ENCODE measurements at regions not wholly inside any gene's neighbourhood (a gene's known extent, or its start where the extent isn't known, plus 50 kb on each side); places are given as distances from the start of the nearest gene placed in this dataset.

DNA sequence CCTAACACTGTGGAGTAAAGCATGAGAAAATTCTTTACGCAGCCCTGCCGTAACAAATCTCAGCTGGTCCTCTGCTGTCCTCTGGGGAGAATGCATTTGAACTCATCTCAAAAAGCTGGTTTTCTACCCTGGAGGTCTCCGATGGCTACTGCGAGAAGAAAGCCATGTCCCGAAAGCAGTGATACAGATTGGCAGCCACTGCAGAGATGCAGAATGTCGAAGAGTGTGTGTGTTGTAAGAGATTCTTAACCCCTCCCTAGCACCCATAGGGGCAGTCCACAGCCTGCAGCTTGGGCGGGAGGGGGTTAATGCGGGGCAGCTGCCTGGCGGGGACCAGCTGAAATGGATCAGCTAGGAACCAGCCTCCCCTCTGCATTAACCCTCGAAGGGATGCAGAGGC lies 235.9 kb downstream of the ZNF516 start:
- DNase-seq (no peak), ATAC-seq (ENCODE audit: poor library complexity) (peak; percentile 22)
- intact Hi-C loops (cut with DNase I) = loop anchor here (5.0 kb wide), 1 partner anchor 377 kb away; no protein-coding TSS in a partner anchor

DNA sequence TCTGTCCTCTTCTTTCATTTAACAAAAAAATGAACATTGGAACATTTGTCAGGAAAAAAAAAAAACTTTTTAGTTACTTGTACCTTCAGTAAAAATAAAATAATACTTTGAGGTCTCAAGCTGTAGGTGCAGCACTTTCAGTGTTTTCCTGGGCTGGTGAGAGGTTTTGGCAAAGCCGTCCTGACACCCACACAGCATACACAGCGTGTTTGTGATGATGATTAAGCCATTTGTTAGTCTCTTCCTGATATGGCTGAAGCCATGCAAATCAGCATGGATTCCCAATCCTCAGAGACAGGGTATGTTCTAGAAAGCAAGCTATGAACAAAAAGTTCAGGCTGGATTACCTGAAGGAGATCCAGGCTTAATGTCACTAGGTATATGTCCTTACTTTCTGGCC lies 236.8 kb downstream of the ZNF516 start:
- intact Hi-C loops (cut with DNase I) = loop anchor here (5.0 kb wide), 1 partner anchor 376 kb away; no protein-coding TSS in a partner anchor
- no peak for ATAC-seq (ENCODE audit: poor library complexity)

DNA sequence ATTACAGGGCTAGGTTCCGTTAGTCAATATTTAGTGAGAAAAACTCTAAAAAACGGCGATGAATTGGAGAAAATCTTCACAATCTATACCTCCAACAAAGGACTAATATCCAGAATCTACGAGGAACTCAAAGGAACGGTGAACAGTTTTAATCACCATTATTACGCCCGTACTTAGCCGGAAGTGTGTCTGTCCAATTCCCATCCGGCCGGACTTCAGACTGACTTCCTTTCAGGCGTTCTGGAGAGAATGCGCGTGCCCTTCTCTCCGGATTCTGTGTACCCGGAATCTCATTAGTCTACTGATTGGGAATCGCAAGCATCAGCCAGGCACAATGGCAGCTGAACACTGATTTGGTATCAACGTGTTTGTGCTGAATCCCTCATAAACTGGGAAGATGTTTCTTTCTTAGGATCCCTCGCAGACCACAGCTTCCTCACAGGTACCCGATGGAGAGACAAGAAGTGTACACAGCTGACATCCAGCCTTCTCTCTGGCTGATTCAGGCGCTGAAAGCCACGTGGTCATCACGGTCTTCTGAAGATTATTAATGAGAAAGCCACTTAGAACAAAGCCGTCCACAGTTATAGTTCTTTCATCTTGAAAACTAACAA lies 239.9 kb downstream of the ZNF516 start:
- ATAC-seq (ENCODE audit: poor library complexity) (no peak), DNase-seq (no peak)
- intact Hi-C loops (cut with DNase I) = loop anchor here (5.0 kb wide), 1 partner anchor 373 kb away; no protein-coding TSS in a partner anchor

More for the DNA sequence above, 236.8 kb downstream of the ZNF516 start:
- no peak for DNase-seq

DNA sequence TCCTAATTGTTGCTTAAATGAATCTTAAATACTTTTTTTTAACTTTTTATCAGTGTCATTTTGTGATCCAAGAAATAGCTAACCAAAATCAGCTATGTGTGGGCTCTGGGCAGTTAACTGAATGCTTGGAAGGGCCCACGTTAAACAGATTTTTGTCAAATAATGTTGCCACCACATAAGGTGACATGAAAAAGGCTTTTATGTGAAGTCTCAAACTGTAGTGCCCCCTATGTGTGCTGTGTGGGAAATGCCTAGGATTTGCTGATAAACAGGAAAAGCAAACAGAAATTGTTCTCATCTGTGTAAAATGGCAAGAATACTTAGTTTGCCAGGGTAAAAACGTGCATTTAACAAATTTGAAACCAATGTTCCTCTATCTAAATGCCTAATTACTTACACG lies 242.2 kb downstream of the ZNF516 start:
- intact Hi-C loops (cut with DNase I) = no loop called here
- DNase-seq (no peak), ATAC-seq (ENCODE audit: poor library complexity) (no peak)

DNA sequence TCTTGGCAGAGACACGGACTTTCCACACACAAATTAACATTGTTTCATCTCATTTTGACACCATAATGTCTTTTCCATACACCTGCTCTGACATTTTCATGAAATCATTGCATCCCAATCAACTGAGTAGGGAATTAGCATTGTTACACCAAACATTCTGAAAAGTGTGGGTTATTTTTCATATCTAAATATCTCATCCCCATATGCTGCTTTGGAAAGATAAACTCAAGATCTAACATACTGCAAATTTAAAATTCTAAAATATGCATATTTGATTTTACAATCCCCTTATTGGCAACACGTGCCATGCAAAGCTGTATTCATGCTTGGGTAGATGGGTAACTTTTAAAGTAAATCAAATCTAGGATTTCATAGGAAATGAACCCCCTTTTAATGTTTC lies 242.9 kb downstream of the ZNF516 start:
- intact Hi-C loops (cut with DNase I) = no loop called here

DNA sequence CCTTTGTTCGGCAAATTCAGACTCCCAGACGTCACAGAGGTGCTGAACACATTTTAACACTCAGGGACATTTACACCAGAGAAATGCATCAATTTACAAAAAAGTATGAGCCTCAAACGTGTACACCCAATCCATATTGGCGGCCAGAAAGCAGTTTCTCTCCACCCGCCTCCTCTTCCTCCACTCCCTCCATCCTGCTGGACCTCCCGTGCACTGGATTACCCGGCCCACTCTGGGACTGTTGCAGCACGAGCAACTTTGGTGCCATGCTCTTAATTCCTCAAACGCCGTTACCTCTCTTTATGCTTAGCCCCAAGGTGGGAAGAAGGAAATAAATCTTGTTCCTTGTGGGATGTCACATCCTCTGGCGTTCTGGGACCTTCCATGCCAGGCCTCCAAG lies 243.4 kb downstream of the ZNF516 start:
- DNase-seq (no peak), ATAC-seq (ENCODE audit: poor library complexity) (no peak)
- intact Hi-C loops (cut with DNase I) = no loop called here

More for the DNA sequence above, 242.9 kb downstream of the ZNF516 start:
- ATAC-seq (ENCODE audit: poor library complexity) (no peak), DNase-seq (no peak)

DNA sequence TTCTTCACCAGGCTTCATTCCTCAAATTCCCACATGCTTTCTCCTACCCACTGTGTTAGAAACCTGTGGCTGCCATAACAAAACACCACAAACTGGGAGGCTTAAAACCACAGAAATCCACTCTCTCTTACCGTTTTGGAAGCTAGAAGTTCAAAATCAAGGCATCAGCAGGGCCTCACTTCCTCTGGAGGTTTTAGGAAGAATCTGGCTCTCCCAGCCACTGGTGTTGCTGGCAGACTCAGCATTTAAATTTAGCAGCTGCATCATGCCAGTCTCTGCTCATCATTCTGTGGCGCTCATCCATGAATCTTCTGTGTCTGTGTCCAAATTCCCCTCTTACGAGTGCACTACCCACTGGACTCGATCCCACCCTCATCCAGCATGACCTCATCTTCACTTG lies 248.5 kb downstream of the ZNF516 start:
- ATAC-seq (ENCODE audit: poor library complexity) = no peak
- DNase-seq = no peak
- intact Hi-C loops (cut with DNase I) = no loop called here

DNA sequence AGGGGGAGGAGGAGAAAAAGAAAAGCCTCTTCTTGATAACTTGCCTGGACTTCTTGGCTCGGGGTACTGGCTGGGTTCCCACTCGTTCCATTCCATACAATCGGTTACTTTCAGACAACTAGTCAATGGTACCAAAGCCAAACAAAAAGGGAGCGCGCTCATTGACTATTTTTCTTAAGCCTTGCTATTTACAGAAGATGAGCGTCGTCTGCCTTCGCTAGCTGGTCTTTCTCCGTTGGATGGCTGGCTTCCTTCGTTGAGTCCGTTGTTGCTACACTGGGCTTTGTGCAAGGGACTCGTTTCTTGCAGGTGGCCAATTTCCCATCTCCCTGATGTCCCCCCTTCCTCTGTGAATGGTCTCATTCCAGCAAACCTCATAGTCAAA lies 260.4 kb downstream of the ZNF516 start:
- no peak for ATAC-seq (ENCODE audit: poor library complexity)
- intact Hi-C loops (cut with DNase I) = no loop called here
- DNase-seq = no peak

DNA sequence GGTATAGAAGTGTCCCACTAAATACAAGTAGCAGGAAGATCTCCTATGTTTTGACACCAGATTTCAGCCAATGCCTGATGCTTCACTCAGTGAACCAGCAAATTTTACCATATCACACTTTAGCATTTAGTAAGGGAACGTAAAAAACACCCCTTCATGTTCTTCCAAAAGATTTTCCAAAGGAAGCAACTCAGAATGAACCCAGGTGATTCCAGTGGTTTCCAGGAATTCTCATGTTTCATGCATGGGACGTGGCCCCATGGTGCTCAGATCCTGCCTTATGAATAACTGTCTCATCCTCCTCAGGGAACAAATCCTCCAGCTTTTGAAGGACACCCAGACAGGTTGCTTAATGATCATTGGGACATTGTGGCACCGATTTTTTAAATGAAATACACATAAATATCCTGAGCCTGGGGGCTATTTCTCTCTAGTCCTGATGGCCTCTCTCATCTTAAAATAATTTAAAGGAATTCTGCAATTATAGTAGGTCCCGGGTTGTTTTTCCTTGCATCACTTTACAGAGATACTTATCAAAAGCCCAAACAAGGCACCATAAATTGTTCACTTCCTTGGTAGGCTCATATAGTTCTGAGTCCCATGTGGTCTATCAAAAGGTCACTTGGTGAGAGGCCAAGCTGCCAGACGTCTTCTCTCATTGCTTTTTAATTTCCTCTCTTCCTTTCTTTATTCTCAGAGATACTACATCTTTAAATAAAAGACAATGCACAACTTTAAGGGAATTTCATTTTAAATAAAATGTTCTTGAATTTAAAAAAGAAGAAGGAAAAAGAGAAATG lies 261.0 kb downstream of the ZNF516 start:
- no peak for DNase-seq
- intact Hi-C loops (cut with DNase I) = no loop called here
- no peak for ATAC-seq (ENCODE audit: poor library complexity)

DNA sequence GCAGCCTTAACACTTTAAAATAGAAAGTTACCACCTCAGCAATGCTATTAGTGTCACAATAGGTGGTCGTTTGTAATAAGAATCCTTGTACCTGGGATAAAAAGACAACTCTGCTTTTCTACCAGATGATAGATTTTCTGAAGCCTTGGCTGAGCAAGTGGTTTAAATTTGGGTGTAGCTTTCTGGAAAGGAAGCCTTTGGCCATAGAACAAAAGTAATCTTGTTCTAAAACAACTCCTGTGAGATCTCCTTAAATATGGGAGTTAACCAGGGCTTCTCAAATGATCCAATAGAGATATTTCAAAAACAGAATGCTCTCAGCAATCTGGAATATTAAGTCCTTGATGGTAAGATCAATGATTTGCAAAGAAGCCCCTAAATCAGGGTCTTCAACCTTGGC lies 261.6 kb downstream of the ZNF516 start:
- intact Hi-C loops (cut with DNase I) = no loop called here

DNA sequence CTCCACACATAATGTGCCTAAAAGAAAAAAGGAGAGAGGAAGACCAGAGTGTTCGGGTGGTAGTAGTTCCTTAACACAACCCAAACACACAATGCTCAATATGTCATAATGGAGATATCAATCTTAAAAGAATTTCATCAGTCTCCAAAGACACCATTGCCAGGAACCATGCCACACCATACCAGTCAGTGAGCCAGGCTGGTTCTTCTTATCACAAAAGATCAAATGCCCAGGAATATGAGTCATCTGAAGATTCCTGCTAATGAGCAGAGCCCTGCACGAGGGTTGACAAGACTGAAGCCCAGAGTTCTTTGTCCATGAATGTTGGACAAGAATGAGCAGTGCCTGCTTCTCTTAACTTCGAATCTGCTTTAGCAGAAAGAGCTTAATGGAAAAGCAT lies 262.3 kb downstream of the ZNF516 start:
- DNase-seq (no peak), ATAC-seq (ENCODE audit: poor library complexity) (no peak)
- intact Hi-C loops (cut with DNase I) = no loop called here

More for the DNA sequence above, 261.6 kb downstream of the ZNF516 start:
- ATAC-seq (ENCODE audit: poor library complexity) (no peak), DNase-seq (no peak)

DNA sequence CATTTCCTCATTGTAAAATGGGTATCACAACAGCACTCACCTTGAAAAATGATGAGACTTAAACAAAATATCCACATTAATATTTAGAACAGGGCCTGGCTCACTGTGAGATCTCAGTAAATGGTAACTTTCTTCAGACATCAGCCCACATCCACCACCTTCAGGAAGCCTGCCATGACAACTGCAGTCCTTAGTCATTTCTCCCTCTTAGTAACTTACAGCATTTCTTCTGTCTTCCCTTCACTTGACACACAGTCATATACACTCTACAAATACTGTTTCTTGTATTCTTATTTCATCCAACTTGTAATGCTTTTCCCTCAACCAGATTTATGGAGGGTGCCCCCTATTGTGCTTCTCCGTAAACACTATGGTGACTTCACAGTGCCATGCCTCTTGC lies 263.0 kb downstream of the ZNF516 start:
- DNase-seq (no peak), ATAC-seq (ENCODE audit: poor library complexity) (no peak)
- intact Hi-C loops (cut with DNase I) = no loop called here

DNA sequence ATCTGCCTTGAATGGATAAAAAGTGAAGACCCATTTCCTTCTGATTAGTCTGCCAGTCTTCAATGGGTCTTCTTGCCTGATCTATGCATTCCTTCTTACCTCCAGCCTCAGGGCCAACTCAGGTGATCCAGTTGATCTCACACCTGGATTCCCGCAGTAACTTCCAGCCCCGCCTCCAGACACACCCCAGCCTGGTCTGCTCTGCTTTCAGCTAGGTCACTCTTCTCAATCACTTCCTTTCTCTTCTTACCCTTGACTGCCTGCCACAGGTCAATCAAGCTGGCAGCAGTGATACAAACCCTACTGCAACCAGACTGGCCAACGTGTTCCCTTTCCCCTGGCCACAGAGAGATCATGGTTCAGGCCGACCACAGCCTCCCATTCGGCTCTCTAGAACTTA lies 263.6 kb downstream of the ZNF516 start:
- DNase-seq (no peak), ATAC-seq (ENCODE audit: poor library complexity) (no peak)
- intact Hi-C loops (cut with DNase I) = no loop called here

DNA sequence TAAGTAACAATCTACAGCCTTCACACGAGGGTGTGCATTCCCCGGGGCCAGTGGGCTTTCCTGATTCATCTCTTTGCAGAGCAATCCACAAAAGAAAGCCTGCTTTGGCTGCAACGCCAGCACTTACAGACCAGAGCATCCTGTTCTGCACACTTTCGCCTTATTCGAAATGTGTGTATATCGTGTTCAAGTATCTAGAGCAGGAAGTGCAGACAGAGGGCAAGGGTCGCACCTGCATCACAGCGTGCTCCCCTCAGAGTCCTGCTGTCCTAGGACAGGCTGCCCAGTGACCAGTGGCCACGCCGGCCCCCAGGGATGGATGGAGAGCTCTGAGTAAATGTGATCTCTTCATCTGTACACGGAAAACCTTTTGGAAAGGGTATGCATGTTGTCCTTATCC lies 264.3 kb downstream of the ZNF516 start:
- DNase-seq = no peak
- ATAC-seq (ENCODE audit: poor library complexity) = no peak
- intact Hi-C loops (cut with DNase I) = no loop called here

DNA sequence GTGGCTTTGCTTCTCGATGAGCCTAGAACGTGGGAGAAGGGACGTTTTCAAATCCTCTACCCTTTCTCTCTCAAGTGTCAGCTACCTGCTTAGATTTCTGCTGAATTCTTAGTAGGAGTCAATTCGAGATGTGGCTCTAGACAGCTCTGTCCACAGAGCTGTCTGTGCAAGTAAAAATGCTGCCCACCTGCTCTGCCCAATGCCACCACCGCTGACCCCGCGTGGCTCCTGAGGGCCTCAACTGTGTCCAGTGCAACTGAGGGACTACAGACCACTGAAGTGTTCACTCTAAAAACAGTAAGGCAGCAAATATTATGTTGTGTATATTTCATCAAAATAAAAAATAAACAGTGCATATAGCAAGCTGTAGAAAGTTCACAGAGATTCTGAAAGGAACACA lies 266.3 kb downstream of the ZNF516 start:
- no peak for DNase-seq
- no peak for ATAC-seq (ENCODE audit: poor library complexity)
- intact Hi-C loops (cut with DNase I) = no loop called here

DNA sequence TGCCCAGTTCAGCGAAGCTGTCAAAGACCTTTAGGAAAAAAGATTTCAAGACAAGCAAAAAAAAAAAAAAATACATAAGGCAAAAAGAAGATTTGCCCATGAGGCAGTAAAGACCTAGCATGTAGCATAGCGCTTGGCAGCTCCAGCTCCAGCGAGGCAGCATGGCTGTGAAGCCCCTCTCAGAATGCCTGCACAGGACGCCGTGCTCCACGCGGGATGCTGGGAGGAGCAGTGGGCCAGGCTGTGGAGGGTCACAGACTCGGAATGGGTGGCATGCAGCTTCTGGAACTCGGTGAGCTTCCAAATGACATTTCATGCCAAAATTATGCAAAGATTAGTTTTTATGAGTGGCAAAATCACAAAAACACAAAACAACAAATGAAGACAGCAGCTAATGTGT lies 267.3 kb downstream of the ZNF516 start:
- DNase-seq = no peak
- no peak for ATAC-seq (ENCODE audit: poor library complexity)
- intact Hi-C loops (cut with DNase I) = no loop called here

DNA sequence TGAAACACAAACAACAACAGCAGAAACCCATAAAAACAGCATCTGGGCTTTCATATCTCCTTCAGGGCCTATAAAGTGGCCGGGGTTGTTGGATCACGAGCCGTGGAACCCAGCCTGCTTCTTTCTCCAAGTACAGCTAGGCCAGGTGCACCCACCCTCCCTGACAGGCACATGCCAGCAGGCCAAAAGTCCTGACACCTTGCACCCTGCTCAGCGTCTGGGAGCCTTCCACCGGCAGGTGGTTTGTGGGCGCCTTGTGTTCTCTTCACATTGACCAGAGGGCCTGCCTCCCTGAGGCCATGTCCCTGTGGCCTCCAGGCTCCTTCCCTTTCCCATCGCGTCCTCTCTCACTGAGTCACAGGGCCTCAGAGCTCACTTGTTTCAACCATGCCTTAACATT lies 271.6 kb downstream of the ZNF516 start:
- intact Hi-C loops (cut with DNase I) = no loop called here
- DNase-seq (no peak), ATAC-seq (ENCODE audit: poor library complexity) (no peak)

DNA sequence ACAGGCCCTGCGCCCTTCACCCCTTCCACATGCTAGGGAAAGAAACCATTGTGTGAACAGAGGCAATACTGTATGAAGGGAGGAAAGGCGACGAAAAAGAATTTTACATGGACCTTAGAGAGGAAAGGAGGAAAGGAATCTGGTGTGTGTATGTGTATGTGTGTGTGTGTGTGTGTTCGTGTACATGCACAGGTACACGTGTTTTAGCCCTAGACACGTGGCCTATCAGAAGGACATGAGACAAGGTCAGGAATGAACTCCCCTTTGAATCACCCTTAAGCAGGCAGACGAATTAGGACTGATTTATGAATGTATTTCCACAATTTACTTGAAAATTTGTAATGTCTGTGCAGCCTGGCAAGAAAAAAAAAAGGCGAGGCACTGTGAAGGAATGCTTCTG lies 276.0 kb downstream of the ZNF516 start:
- DNase-seq (no peak), ATAC-seq (ENCODE audit: poor library complexity) (no peak)
- intact Hi-C loops (cut with DNase I) = no loop called here

DNA sequence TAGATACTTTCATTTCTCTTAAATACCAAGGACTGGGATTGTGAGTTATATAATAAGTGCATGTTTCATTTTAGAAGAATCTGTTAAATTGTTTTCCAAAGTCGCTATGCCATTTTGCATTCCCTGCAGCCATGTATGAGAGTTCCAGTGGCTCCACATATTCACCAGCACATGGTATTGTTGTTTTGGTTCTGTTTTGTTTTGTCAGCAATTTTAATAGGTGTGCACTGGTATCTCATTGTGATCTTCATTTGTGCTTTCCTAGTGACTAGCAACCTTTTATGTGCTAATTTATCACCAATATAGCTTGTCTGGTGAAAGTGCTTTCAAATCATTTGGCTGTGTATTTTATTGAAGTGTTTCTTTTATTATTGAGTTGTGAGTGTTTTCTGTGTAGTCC lies 278.9 kb downstream of the ZNF516 start:
- ATAC-seq (ENCODE audit: poor library complexity) = no peak
- intact Hi-C loops (cut with DNase I) = no loop called here

DNA sequence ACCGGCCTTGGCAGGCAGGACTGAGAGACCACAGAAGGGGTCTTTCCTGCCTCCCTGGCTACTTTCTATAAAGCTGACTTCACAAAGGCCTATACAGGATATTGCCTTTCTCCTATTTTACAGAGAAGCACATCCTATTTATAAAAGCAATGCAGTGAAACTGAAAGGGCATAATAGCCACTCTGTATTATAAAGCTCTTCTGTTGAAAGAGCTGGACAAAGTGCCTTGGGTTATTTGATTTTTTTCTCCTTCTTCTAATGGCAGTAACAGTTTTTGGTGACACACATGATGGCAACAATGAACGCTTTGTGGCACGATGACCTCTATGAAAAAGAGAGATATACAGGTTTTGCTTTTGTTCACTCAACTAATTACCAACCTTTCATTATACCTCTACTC lies 281.1 kb downstream of the ZNF516 start:
- ATAC-seq (ENCODE audit: poor library complexity) (no peak), DNase-seq (no peak)
- intact Hi-C loops (cut with DNase I) = no loop called here

More for the DNA sequence above, 278.9 kb downstream of the ZNF516 start:
- DNase-seq = no peak

Data from Right ventricle myocardium superior (tissue), 1 donor.